Loucy (cell line): ENCODE measurements at regions not wholly inside any gene's neighbourhood (a gene's known extent, or its start where the extent isn't known, plus 50 kb on each side); places are given as distances from the start of the nearest gene placed in this dataset.

Experiments
- H2AFZ ChIP-seq: fragments of 200-600 bp; sonication (generic); 2 replicates; pipeline ENCODE4 v1.6.0; 2016; ENCODE audit warnings: antibody characterized with exemption, mild to moderate bottlenecking, low read length, moderate library complexity
- H3F3A ChIP-seq: fragments of 200-600 bp; 2 replicates; pipeline ENCODE4 v1.6.0; 2016; ENCODE audit warnings: antibody characterized with exemption, low read depth, mild to moderate bottlenecking
- H3K27me3 ChIP-seq: fragments of 200-600 bp; sonication (generic); 2 replicates; pipeline ENCODE4 v1.6.1; 2014; ENCODE audit warnings: low read length, mild to moderate bottlenecking; ENCODE audit not compliant: insufficient read depth, poor library complexity, severe bottlenecking
- H3K36me3 ChIP-seq: fragments of 200-600 bp; sonication (generic); 2 replicates; pipeline ENCODE4 v1.6.1; 2016; ENCODE audit warnings: low read length; ENCODE audit not compliant: insufficient read depth
- H3K4me1 ChIP-seq: fragments of 200-600 bp; sonication (generic); 2 replicates; pipeline ENCODE4 v1.5.1; 2014; ENCODE audit warnings: low read length, mild to moderate bottlenecking; ENCODE audit not compliant: insufficient read depth, poor library complexity, severe bottlenecking
- H3K4me2 ChIP-seq: fragments of 200-600 bp; sonication (generic); 2 replicates; pipeline ENCODE4 v1.6.0; 2014; ENCODE audit warnings: antibody characterized with exemption, low read length, low read depth, mild to moderate bottlenecking; ENCODE audit not compliant: poor library complexity, severe bottlenecking
- H3K4me3 ChIP-seq: fragments of 200-600 bp; sonication (generic); 2 replicates; pipeline ENCODE4 v1.5.1; 2014; ENCODE audit warnings: low read length, mild to moderate bottlenecking, mixed read lengths; ENCODE audit not compliant: poor library complexity, severe bottlenecking
- H3K79me2 ChIP-seq: fragments of 200-600 bp; sonication (generic); 2 replicates; pipeline ENCODE4 v1.6.1; 2014; ENCODE audit warnings: low read length; ENCODE audit not compliant: insufficient read depth
- H3K9ac ChIP-seq: fragments of 200-600 bp; sonication (generic); 2 replicates; pipeline ENCODE4 v1.6.0; 2014; ENCODE audit warnings: mild to moderate bottlenecking, low read depth, low read length, moderate library complexity; ENCODE audit not compliant: poor library complexity, severe bottlenecking
- H3K9me2 ChIP-seq: fragments of 200-600 bp; sonication (generic); replicated peaks from 2 replicates; pipeline ENCODE4 v1.6.1; 2016; ENCODE audit warnings: low read depth, low read length, mixed read lengths
- H3K9me3 ChIP-seq: fragments of 200-600 bp; sonication (generic); 2 replicates; pipeline ENCODE4 v1.6.1; 2014; ENCODE audit warnings: mild to moderate bottlenecking, antibody characterized with exemption, low read length, low read depth; ENCODE audit not compliant: insufficient read depth
- H4K20me1 ChIP-seq: fragments of 200-600 bp; sonication (generic); 2 replicates; pipeline ENCODE4 v1.6.0; 2014; ENCODE audit warnings: antibody characterized with exemption, low read length, mild to moderate bottlenecking; ENCODE audit not compliant: insufficient read depth, poor library complexity, severe bottlenecking
- CTCF ChIP-seq: fragments of 200-600 bp; sonication (generic); conservative IDR thresholded peaks from 2 replicates; pipeline ENCODE4 v1.5.1; 2014; ENCODE audit warnings: mild to moderate bottlenecking, antibody characterized with exemption, low read length
- EZH2phosphoT487 ChIP-seq: fragments of 200-600 bp; IDR thresholded peaks from 2 replicates; pipeline ENCODE4 v1.6.1; 2018; ENCODE audit warnings: antibody characterized with exemption, mild to moderate bottlenecking, moderate library complexity, borderline replicate concordance

DNA sequence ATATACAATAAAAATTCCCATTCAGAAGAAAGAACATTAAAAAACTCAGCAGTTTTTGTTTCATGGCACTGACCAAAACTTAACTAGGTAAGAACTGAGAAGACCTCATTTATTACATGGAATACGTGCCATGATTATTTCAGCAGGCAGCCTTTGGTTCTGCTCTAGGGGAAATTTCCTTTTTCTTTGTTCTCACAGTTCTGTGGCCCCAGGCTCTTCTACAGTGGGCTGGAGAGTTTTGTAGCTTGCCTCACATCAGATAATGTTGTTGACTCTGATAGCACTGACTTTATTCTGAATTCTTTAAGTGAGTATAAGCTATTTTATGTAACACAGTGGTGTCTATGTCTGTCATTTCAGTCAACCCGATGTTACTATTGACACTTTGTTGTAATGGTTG lies 844.3 kb downstream of the TBC1D32 start:
- Histone ChIP-seq H2AFZ (no peak overlapping the region), H3K4me2 (no peak overlapping the region), H3K9me2 (no peaks in the 10 kb centered on the region), H4K20me1 (no peaks in the 10 kb centered on the region), H3K79me2 (no peaks in the 10 kb centered on the region), H3F3A (no peaks in the 10 kb centered on the region), H3K9ac (no peak overlapping the region), H3K27me3 (no peaks in the 10 kb centered on the region), H3K36me3 (no peaks in the 10 kb centered on the region), H3K4me3 (no peak overlapping the region), H3K9me3 (no peaks in the 10 kb centered on the region), H3K4me1 (no peaks in the 10 kb centered on the region)
- no peak for TF ChIP-seq CTCF
- TF ChIP-seq EZH2phosphoT487: no peak

- H3K9me2 ChIP-seq: no peaks in the 10 kb centered on the region; the same call in 1 of the 2 replicates
- no peaks in the 10 kb centered on the region for H3K9me3 ChIP-seq
- no peak overlapping the region for H3K9ac ChIP-seq
- no peaks in the 10 kb centered on the region for H3K79me2 ChIP-seq
- H4K20me1 ChIP-seq: no peaks in the 10 kb centered on the region
- H3K36me3 ChIP-seq: no peaks in the 10 kb centered on the region
- no peaks in the 10 kb centered on the region for H3K4me1 ChIP-seq
- no peak overlapping the region for H3K4me2 ChIP-seq
- no peak overlapping the region for H2AFZ ChIP-seq
- TF ChIP-seq CTCF (no peak), EZH2phosphoT487 (no peak)
- H3K27me3 ChIP-seq: no peaks in the 10 kb centered on the region
- H3F3A ChIP-seq: no peaks in the 10 kb centered on the region
- no peak overlapping the region for H3K4me3 ChIP-seq
These were observed 850.1 kb downstream of the TBC1D32 start for GRCh38 chr6:120484146-120484545.

- Histone ChIP-seq H3K4me1 (no peaks in the 10 kb centered on the region), H3K36me3 (no peaks in the 10 kb centered on the region), H3K4me3 (no peak overlapping the region), H3F3A (no peaks in the 10 kb centered on the region), H3K9me3 (peaks cover 3% of the 10 kb centered on the region; the same call in 1 of the 2 replicates), H4K20me1 (no peaks in the 10 kb centered on the region), H3K9me2 (no peaks in the 10 kb centered on the region; the same call in 1 of the 2 replicates), H3K27me3 (no peaks in the 10 kb centered on the region), H3K9ac (no peak overlapping the region), H3K4me2 (no peak overlapping the region), H2AFZ (no peak overlapping the region), H3K79me2 (no peaks in the 10 kb centered on the region)
- TF ChIP-seq CTCF (no peak), EZH2phosphoT487 (no peak)
These were observed 855.6 kb downstream of the TBC1D32 start for GRCh38 chr6:120478650-120479049.
